ENCODE measurements at regions not wholly inside any gene's neighbourhood (a gene's known extent, or its start where the extent isn't known, plus 50 kb on each side); places are given as distances from the start of the nearest gene placed in this dataset.

DNA sequence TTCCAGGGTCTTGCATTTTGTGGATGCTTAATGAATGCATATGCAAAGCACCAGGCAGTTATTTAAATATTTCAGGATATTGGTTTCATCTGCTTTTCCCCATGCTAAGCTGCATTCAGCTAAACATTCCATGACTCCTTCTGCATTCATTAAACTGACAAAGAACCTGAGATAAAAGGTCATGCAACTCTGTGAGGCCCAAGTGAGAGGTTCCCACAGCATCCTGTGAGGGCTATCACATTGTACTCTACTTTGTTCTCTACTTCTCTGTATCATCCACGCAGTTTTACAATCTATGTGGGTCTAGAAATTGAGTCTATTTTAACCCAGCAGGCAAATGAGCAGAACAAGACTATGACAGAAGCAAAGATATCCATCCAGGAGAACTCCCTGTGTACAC lies 86.4 kb upstream of the PRSS16 start:
- no peak overlapping the region for H3K27ac ChIP-seq (ENCODE audit: insufficient read depth, low read length)
- no peaks in the 10 kb centered on the region for H3K4me1 ChIP-seq (ENCODE audit: control insufficient read depth, insufficient read depth, low read length)
- no peak overlapping the region for H3K4me2 ChIP-seq (ENCODE audit: low read depth, low read length)
- CTCF ChIA-PET, result interaction anchor here (0.8 to 1.3 kb wide), 2 partner anchors 527 to 579 kb away, joined by 3 read pairs; no protein-coding TSS in a partner anchor
- POLR2A ChIA-PET (ENCODE audit: unreplicated experiment), result interaction anchor here (0.6 kb wide), 1 partner anchor 17 kb away, joined by 16 read pairs; no protein-coding TSS in a partner anchor
- no peak overlapping the region for H3K23ac ChIP-seq (ENCODE audit: low read depth, low read length)
- TF ChIP-seq MAZ (IDR thresholded peaks at IDR 0.05; ENCODE audit: borderline replicate concordance, low read depth, low read length), result no peak
- TF ChIP-seq POLR2A (IDR thresholded peaks at IDR 0.05; ENCODE audit: low read depth, low read length), result no peak
- no peak for TF ChIP-seq MAFK (IDR thresholded peaks at IDR 0.05; ENCODE audit: low read depth, low read length)
- TF ChIP-seq BHLHE40 (IDR thresholded peaks at IDR 0.05; ENCODE audit: low read depth, low read length), result no peak
- no peak for TF ChIP-seq NFE2L2 (IDR thresholded peaks at IDR 0.05; ENCODE audit: low read depth, low read length)
- TF ChIP-seq RAD21 (IDR thresholded peaks at IDR 0.05; ENCODE audit: low read length), result no peak
- no peak for TF ChIP-seq CHD1 (IDR thresholded peaks at IDR 0.05; ENCODE audit: low read depth, low read length)
- TF ChIP-seq, protein P1, sequence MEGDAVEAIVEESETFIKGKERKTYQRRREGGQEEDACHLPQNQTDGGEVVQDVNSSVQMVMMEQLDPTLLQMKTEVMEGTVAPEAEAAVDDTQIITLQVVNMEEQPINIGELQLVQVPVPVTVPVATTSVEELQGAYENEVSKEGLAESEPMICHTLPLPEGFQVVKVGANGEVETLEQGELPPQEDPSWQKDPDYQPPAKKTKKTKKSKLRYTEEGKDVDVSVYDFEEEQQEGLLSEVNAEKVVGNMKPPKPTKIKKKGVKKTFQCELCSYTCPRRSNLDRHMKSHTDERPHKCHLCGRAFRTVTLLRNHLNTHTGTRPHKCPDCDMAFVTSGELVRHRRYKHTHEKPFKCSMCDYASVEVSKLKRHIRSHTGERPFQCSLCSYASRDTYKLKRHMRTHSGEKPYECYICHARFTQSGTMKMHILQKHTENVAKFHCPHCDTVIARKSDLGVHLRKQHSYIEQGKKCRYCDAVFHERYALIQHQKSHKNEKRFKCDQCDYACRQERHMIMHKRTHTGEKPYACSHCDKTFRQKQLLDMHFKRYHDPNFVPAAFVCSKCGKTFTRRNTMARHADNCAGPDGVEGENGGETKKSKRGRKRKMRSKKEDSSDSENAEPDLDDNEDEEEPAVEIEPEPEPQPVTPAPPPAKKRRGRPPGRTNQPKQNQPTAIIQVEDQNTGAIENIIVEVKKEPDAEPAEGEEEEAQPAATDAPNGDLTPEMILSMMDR (conservative IDR thresholded peaks at IDR 0.05; ENCODE audit: low read depth, low read length), result no peak
- TF ChIP-seq, protein P2, sequence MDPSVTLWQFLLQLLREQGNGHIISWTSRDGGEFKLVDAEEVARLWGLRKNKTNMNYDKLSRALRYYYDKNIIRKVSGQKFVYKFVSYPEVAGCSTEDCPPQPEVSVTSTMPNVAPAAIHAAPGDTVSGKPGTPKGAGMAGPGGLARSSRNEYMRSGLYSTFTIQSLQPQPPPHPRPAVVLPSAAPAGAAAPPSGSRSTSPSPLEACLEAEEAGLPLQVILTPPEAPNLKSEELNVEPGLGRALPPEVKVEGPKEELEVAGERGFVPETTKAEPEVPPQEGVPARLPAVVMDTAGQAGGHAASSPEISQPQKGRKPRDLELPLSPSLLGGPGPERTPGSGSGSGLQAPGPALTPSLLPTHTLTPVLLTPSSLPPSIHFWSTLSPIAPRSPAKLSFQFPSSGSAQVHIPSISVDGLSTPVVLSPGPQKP (IDR thresholded peaks at IDR 0.05; ENCODE audit: borderline replicate concordance, low read depth, low read length), result no peak
- TF ChIP-seq, protein P3, sequence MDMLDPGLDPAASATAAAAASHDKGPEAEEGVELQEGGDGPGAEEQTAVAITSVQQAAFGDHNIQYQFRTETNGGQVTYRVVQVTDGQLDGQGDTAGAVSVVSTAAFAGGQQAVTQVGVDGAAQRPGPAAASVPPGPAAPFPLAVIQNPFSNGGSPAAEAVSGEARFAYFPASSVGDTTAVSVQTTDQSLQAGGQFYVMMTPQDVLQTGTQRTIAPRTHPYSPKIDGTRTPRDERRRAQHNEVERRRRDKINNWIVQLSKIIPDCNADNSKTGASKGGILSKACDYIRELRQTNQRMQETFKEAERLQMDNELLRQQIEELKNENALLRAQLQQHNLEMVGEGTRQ (IDR thresholded peaks at IDR 0.05; ENCODE audit: low read depth, low read length), result no peak
- no peak for TF ChIP-seq MXI1 (IDR thresholded peaks at IDR 0.05; ENCODE audit: borderline replicate concordance, low read depth, low read length)
- no peak for TF ChIP-seq SMC3 (IDR thresholded peaks at IDR 0.05; ENCODE audit: low read depth, low read length)
- no peak for TF ChIP-seq FOS (IDR thresholded peaks at IDR 0.05; ENCODE audit: low read depth, low read length)
- TF ChIP-seq RFX5 (IDR thresholded peaks at IDR 0.05; ENCODE audit: low read depth, low read length), result no peak
- no peak overlapping the region for H2AFZ ChIP-seq (replicated peaks; ENCODE audit: low read length, poor library complexity)
- DNase-seq (no peak), ATAC-seq (ENCODE audit: low read depth) (no peak)
- H3K4me3 ChIP-seq (ENCODE audit: insufficient read depth, low read depth, low read length), result no peak overlapping the region
- no peak overlapping the region for H4K91ac ChIP-seq (ENCODE audit: insufficient read depth, low read depth, low read length)
- no peaks in the 10 kb centered on the region for H3K36me3 ChIP-seq (ENCODE audit: control insufficient read depth, insufficient read depth, low read length)
- H2BK120ac ChIP-seq (ENCODE audit: low read depth, low read length), result no peak overlapping the region
- H3K56ac ChIP-seq (ENCODE audit: extremely low read depth, insufficient read depth, low read length), result no peak overlapping the region
- no peak overlapping the region for H3K9ac ChIP-seq (ENCODE audit: low read depth, low read length)
- no TSS peak for BruUV-seq (replicated peaks)
- intact Hi-C loops (cut with micrococcal nuclease) (loop anchor here (5.0 to 10.0 kb wide), 3 partner anchors 136 to 736 kb away; partner anchors contain the start of gene ZNF184), in situ Hi-C loops (cut with MboI; ENCODE audit: low sequenced_read_pairs) (loop anchor here (10.0 kb wide), 1 partner anchor 314 kb away; the partner anchor contains the start of gene ZNF184), dilution Hi-C loops (cut with HindIII; ENCODE audit: low sequenced_read_pairs, unreplicated experiment) (no loop called here)
- H3K14ac ChIP-seq (replicated peaks; ENCODE audit: low read depth, low read length), result no peak overlapping the region
- H2BK20ac ChIP-seq (ENCODE audit: low read depth, low read length), result no peak overlapping the region
- no peaks in the 10 kb centered on the region for H3K79me1 ChIP-seq (ENCODE audit: low read depth in 1 of 2, low read length in 2 of 2)
- H3K9me3 ChIP-seq (ENCODE audit: control insufficient read depth, insufficient read depth, low read length), result no peaks in the 10 kb centered on the region
- H3K9me1 ChIP-seq (ENCODE audit: insufficient read depth, low read length), result no peaks in the 10 kb centered on the region
- H3K4ac ChIP-seq (ENCODE audit: low read depth, low read length), result no peak overlapping the region
- H3K18ac ChIP-seq (ENCODE audit: low read depth, low read length), result no peak overlapping the region
- H2BK5ac ChIP-seq (ENCODE audit: low read depth, low read length, poor library complexity, severe bottlenecking), result no peak overlapping the region
- no peaks in the 10 kb centered on the region for H4K20me1 ChIP-seq (ENCODE audit: insufficient read depth, low read length)
- H2AK5ac ChIP-seq (ENCODE audit: low read depth, low read length), result no peak overlapping the region
- H4K5ac ChIP-seq (ENCODE audit: low read depth, low read length), result peak overlapping the region; percentile 16; the same call in 1 of the 2 replicates
- H2BK15ac ChIP-seq (ENCODE audit: low read depth, low read length), result peak overlapping the region; percentile 7; the same call in 1 of the 3 replicates
- H2AK9ac ChIP-seq (replicated peaks; ENCODE audit: low read depth, low read length, poor library complexity), result no peak overlapping the region
- no CpG with 5 or more reads among the region's 1 CpG for WGBS, 2 experiments (ENCODE audit: extremely low coverage in 2 of 2, insufficient read length in 1 of 2)
- no peaks in the 10 kb centered on the region for H3K27me3 ChIP-seq (ENCODE audit: control insufficient read depth, insufficient read depth, low read length)
- no peak overlapping the region for H4K8ac ChIP-seq (ENCODE audit: low read depth in 2 of 2, low read length in 2 of 2)

Data from IMR-90 (cell line).